Parathyroid adenoma (tissue), 2 donors: ENCODE measurements at regions not wholly inside any gene's neighbourhood (a gene's known extent, or its start where the extent isn't known, plus 50 kb on each side); places are given as distances from the start of the nearest gene placed in this dataset.

ENCODE experiments used
- H2AFZ ChIP-seq: fragments of 300-600 bp; sonication (generic); one replicate; pipeline ENCODE4 v1.7.0; 2017; ENCODE audit warnings: antibody characterized with exemption, mild to moderate bottlenecking
- H3K27ac ChIP-seq: fragments of 300-600 bp; sonication (generic); one replicate; pipeline ENCODE4 v1.7.0; 2017
- H3K27me3 ChIP-seq: fragments of 300-600 bp; sonication (generic); one replicate; pipeline ENCODE4 v1.7.0; 2017; ENCODE audit warnings: low read length; ENCODE audit not compliant: control insufficient read depth, insufficient read depth
- H3K36me3 ChIP-seq: fragments of 300-600 bp; sonication (generic); one replicate; pipeline ENCODE4 v1.7.0; 2017; ENCODE audit warnings: low read length; ENCODE audit not compliant: control insufficient read depth, insufficient read depth
- H3K4me1 ChIP-seq: fragments of 300-600 bp; sonication (generic); one replicate; pipeline ENCODE4 v1.7.0; 2017; ENCODE audit warnings: control low read depth
- H3K4me2 ChIP-seq: fragments of 300-600 bp; sonication (generic); one replicate; pipeline ENCODE4 v1.7.0; 2017; ENCODE audit warnings: low read length
- H3K4me3 ChIP-seq: fragments of 300-600 bp; sonication (generic); one replicate; pipeline ENCODE4 v1.7.0; 2017; ENCODE audit warnings: low read depth, low read length
- H3K79me2 ChIP-seq: fragments of 300-600 bp; sonication (generic); one replicate; pipeline ENCODE4 v1.7.0; 2017; ENCODE audit warnings: control low read depth
- H3K9ac ChIP-seq: fragments of 300-600 bp; sonication (generic); one replicate; pipeline ENCODE4 v1.7.0; 2017; ENCODE audit warnings: mild to moderate bottlenecking
- H3K9me3 ChIP-seq: fragments of 300-600 bp; sonication (generic); one replicate; pipeline ENCODE4 v1.7.0; 2017; ENCODE audit warnings: low read length; ENCODE audit not compliant: control insufficient read depth
- CTCF ChIP-seq: fragments of 300-600 bp; sonication (generic); IDR thresholded peaks from one replicate; pipeline ENCODE4 v1.7.0; 2017; ENCODE audit warnings: antibody characterized with exemption, mild to moderate bottlenecking
- donor health status: primary hyperparathyroidism.

GRCh38 chr6:85797993-85798392 lies 155.3 kb upstream of the SYNCRIP start:
- Histone ChIP-seq H3K79me2 (no peaks in the 10 kb centered on the region), H3K4me1 (no peaks in the 10 kb centered on the region), H3K27ac (no peak overlapping the region), H2AFZ (no peak overlapping the region), H3K36me3 (no peaks in the 10 kb centered on the region), H3K4me3 (no peak overlapping the region), H3K4me2 (no peak overlapping the region), H3K9ac (no peak overlapping the region), H3K9me3 (no peaks in the 10 kb centered on the region), H3K27me3 (no peaks in the 10 kb centered on the region)
- TF ChIP-seq CTCF, result no peak

GRCh38 chr6:85795945-85796344 lies 153.3 kb upstream of the SYNCRIP start:
- H3K4me3 ChIP-seq, result no peak overlapping the region
- no peaks in the 10 kb centered on the region for H3K36me3 ChIP-seq
- no peaks in the 10 kb centered on the region for H3K27me3 ChIP-seq
- no peak overlapping the region for H3K27ac ChIP-seq
- H3K4me1 ChIP-seq, result no peaks in the 10 kb centered on the region
- TF ChIP-seq CTCF, result no peak
- H3K9ac ChIP-seq, result no peak overlapping the region
- no peaks in the 10 kb centered on the region for H3K79me2 ChIP-seq
- no peaks in the 10 kb centered on the region for H3K9me3 ChIP-seq
- H2AFZ ChIP-seq, result no peak overlapping the region
- no peak overlapping the region for H3K4me2 ChIP-seq

- Histone ChIP-seq H3K27ac (no peak overlapping the region), H2AFZ (no peak overlapping the region), H3K9me3 (no peaks in the 10 kb centered on the region), H3K9ac (no peak overlapping the region), H3K4me2 (no peak overlapping the region), H3K4me1 (no peaks in the 10 kb centered on the region), H3K4me3 (no peak overlapping the region), H3K27me3 (no peaks in the 10 kb centered on the region), H3K79me2 (no peaks in the 10 kb centered on the region), H3K36me3 (no peaks in the 10 kb centered on the region)
- no peak for TF ChIP-seq CTCF
Observed at GRCh38 chr6:85792254-85792653, 149.6 kb upstream of the SYNCRIP start.

GRCh38 chr6:85775883-85776282 lies 133.2 kb upstream of the SYNCRIP start:
- no peak overlapping the region for H3K4me2 ChIP-seq
- H3K36me3 ChIP-seq, result no peaks in the 10 kb centered on the region
- TF ChIP-seq CTCF, result no peak
- no peaks in the 10 kb centered on the region for H3K27me3 ChIP-seq
- no peak overlapping the region for H3K27ac ChIP-seq
- H2AFZ ChIP-seq, result no peak overlapping the region
- no peak overlapping the region for H3K4me3 ChIP-seq
- no peak overlapping the region for H3K9ac ChIP-seq
- H3K79me2 ChIP-seq, result no peaks in the 10 kb centered on the region
- H3K9me3 ChIP-seq, result no peaks in the 10 kb centered on the region
- H3K4me1 ChIP-seq, result no peaks in the 10 kb centered on the region

GRCh38 chr6:85772641-85773040 lies 130.0 kb upstream of the SYNCRIP start:
- Histone ChIP-seq H3K9ac (no peak overlapping the region), H3K79me2 (no peaks in the 10 kb centered on the region), H3K4me3 (no peak overlapping the region), H3K4me1 (no peaks in the 10 kb centered on the region), H3K36me3 (no peaks in the 10 kb centered on the region), H3K9me3 (no peaks in the 10 kb centered on the region), H3K27ac (no peak overlapping the region), H3K4me2 (no peak overlapping the region), H3K27me3 (no peaks in the 10 kb centered on the region), H2AFZ (no peak overlapping the region)
- TF ChIP-seq CTCF, result no peak
